Esophagus muscularis mucosa (tissue), 3 donors: ENCODE measurements at regions not wholly inside any gene's neighbourhood (a gene's known extent, or its start where the extent isn't known, plus 50 kb on each side); places are given as distances from the start of the nearest gene placed in this dataset.

ENCODE experiments used
- POLR2AphosphoS5 ChIP-seq, 2 donors: sonication (generic); formaldehyde crosslinking; IDR thresholded peaks; one replicate each; pipeline ENCODE4 v1.6.1; 2017; ENCODE audit warnings: antibody characterized with exemption in 2 of 2
- TF ChIP-seq, protein P1 (sequence below), 3 experiments: fragments of 200-600 bp in 2 of 3; fragments of 450-650 bp in 1 of 3; sonication (generic) in 2 of 3; IDR thresholded peaks; one replicate each; pipeline ENCODE4 v1.5.1; 2017 to 2019; ENCODE audit warnings: antibody characterized with exemption in 3 of 3, mild to moderate bottlenecking in 2 of 3, moderate library complexity in 1 of 3

DNA sequence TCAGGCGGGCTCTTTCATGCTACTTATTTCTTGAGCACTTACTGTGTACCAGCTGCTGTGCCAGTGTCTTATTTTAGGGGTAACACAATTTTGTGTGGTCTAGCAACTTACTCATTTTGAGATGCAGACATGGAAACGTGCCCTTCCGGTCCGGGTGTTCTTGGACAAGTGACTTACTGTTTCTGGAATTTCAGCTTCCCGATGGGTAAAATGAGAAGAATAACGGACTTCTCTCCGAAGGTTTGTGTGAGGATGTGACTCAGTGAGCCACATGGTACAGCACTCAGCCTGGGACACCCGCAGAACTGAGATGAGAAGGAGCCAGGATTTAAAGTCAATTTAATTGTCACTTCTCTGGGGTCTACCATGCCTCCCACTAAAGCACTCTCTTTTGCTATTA, 114.5 kb upstream of the SYT13 start:
- TF ChIP-seq, protein P1, sequence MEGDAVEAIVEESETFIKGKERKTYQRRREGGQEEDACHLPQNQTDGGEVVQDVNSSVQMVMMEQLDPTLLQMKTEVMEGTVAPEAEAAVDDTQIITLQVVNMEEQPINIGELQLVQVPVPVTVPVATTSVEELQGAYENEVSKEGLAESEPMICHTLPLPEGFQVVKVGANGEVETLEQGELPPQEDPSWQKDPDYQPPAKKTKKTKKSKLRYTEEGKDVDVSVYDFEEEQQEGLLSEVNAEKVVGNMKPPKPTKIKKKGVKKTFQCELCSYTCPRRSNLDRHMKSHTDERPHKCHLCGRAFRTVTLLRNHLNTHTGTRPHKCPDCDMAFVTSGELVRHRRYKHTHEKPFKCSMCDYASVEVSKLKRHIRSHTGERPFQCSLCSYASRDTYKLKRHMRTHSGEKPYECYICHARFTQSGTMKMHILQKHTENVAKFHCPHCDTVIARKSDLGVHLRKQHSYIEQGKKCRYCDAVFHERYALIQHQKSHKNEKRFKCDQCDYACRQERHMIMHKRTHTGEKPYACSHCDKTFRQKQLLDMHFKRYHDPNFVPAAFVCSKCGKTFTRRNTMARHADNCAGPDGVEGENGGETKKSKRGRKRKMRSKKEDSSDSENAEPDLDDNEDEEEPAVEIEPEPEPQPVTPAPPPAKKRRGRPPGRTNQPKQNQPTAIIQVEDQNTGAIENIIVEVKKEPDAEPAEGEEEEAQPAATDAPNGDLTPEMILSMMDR (IDR thresholded peaks at IDR 0.05), result no peak
- TF ChIP-seq POLR2AphosphoS5 (IDR thresholded peaks at IDR 0.05), result no peak
